HG02973 (cell line): ENCODE measurements at regions not wholly inside any gene's neighbourhood (a gene's known extent, or its start where the extent isn't known, plus 50 kb on each side); places are given as distances from the start of the nearest gene placed in this dataset.

ENCODE experiments used
- ATAC-seq: cut with Tn5 transposase; IDR thresholded peaks from one replicate; pipeline ENCODE4 v1.9.1; 2021; ENCODE audit warnings: moderate library complexity; ENCODE audit not compliant: unreplicated experiment

DNA sequence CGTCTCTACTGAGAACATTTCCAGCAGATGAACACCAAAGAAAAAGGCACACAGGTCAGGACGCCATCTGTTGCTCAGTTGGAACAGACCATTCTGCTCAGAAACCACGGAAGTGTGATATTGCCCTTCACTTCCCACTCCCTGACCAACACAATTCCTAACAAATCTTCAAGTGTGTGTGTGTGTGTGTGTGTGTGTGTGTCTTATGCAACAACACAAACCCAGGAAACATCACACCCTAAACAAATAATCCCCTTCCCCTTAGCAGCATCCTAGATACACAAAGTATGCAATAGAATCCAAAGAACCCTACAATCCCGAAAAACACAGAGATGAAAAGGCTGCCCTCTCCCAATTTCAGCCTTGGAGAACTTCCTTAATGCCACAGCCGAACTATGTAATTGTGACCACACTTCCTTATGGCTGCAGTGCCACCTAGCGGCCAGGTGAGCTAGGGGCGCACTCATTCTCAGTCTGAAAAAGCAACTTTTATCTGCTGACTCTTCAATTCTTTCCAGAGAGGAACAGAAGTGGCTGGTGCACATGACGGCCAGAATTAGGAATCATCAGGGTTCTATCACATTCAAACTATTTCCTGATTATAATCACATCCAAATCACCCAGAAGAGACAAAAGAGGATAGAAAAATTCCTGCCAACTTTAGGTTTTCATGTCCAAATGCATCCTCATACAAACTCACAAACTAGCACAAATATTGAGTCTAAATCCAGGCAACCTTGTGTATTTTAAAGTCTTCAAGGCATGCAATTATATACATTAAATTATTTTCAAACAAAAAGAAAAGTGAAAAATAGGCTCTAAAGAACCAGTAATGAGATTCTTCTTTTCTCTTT lies 164.9 kb downstream of the DHX15 start:
- no peak for ATAC-seq

DNA sequence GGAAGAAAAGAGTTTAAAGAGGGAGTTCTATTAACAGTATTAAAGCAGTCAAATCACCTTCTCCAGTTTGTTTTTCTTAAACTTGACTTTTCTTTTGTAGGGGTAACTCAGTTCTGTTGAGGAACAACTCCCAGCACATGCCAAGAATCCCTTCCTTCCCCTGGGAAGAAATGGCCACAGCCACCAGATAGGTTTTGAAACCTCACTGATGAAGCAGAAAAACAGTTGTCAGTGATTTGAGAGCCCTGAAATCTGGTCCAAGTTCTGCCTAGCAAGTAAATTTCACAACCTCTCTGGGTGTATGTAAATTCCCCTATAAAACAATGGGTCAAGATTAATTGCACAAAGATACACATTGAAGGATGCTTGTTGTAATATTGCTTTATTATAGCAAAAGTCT lies 167.1 kb downstream of the DHX15 start:
- no peak for ATAC-seq

DNA sequence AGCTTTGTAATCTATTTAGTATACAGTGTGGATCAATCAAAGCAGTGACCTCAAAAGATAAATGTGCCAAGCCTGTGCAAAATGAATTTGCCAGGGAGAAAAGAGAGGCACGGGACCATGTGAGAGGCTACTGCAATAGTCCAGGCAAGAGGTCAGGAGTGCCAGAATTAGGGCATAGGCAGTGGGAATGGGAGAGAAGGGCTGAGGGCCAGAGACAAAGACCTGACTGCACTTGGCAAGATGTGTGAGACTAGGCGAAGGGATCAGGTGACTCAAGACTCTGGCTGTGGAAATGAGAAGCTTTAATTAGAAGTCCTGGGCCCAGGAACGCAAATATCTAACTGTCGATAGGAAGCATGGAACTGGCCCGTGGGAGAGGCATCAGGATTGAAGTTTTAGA lies 168.1 kb downstream of the DHX15 start:
- no peak for ATAC-seq

DNA sequence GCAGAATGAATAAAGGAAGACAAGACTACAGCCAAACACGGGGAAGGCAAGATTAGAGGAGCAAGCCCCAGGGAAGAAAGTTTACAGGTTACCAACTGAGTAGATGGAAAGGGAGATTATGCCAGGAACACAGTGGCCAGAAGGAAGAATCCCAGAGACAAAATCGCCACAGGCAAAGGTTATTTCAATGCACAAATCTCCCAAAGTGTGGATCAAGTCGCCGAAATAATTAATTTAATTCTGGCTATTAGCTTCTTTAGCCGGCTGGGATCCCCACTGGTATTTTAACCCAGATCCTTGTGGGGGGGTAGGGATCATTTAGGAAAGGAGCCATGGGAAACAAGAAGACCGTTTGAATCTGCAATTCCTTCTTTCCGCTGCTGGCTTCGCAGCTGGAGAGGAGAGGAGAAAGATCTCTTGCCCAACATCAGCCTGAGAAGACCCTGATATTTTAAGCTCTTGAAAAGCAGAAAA lies 171.0 kb downstream of the DHX15 start:
- ATAC-seq, result no peak

DNA sequence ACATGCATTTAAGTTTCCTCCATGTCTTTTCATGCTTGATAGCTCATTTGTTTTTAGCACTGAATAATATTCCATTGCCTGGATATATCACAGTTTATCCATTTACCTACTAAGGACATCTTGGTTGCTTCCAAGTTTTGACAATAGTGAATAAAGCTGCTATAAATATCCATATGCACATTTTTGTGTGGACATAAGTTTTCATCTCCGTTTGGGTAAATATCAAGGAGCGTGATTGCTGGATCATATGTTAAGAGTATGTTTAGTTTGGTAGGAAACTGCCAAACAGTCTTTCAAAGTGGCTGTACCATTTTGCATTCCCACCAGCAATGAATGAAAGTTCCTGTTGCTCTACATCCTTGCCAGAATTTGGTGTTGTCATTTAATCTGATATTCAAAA lies 172.5 kb downstream of the DHX15 start:
- no peak for ATAC-seq

DNA sequence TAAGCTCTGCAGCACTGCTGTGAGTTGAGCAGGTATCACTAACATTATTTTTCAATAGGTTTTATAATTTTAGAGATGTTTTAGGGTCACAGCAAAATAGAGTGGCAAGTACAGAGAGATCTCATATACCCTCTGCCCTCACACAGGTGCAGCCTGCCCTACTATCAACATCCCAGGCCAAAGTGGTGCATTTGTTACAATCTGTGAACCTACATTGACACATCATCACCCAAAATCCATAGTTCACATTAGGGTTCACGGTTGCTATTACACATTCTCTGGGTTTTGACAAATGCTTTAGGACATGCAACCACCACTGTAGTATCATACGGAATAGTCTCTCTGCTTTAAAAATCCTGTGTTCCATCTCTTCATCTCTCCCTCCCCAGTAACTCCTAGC lies 173.1 kb downstream of the DHX15 start:
- ATAC-seq, result no peak

DNA sequence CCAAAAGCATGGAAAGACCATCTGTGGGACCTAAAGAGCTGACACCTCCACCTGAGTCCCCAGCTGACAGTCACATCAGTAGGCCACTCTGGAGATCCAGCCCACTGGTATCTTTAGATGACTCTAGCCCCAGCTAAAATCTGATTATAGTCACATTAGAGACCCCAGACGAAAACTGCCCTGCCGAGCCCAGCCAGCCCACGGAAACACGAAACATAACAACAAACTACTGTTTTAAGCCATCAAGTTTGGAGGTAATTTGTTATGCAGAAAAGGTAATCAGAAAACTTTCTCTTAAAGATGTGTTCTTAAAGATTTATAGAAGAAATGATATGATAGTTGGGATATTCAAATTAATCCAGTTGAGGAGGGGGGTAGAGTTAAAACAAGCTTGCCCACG lies 175.7 kb downstream of the DHX15 start:
- no peak for ATAC-seq

DNA sequence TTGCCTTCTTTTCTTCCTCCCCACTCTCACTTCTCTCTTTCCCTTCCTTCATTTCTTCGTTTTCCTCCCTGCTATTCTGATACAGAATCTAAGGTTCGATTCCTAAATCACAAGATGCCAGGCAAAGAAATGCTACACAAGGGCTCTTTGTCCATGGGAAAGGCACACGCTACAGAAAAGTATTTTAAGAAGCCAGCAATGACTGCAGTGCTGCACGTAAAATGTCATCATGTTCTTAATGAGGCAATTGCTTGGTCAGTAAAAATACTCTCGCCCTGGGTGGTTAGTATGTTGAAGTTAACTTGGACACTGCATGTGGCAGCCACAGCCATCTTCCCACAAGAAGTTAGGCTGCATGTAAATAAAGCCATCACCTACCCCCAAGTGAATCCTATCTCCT lies 178.4 kb downstream of the DHX15 start:
- no peak for ATAC-seq

DNA sequence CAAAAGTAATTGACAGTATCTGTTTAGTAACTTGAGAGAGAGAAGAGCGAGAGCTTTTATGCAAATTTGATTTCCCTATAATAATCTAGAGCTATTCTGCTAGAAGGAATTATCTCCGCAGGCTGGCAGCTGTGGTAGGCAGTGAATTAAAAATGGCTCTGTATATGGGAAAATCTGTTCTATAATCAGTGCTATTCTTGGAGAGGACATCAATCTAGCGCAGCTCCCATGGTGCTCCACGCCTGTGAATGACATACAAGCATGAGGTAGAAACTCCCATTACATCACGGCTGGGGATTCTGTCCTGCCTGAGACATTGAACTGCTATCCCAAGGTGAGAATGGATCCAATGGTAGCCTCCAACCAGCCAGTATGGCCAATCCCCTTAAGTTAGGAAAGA lies 179.0 kb downstream of the DHX15 start:
- no peak for ATAC-seq

DNA sequence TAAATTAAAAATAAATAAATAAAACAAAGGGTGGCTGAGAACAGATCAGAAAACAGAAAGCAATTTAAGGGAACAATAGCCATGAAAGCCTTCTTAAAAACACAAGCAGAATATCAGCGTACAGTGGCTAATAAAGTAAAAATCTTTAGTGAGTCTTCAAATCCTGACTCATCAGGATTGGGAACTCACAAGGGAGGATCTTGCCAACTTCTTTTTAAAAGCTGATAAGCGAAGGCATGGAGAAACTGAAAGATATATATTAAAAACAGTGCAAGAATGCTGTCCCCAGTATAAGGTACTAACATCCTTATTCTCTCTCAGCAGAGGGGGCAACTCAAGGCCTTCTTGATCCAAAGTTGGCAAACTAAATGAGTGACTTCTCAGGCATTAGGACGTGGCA lies 180.1 kb downstream of the DHX15 start:
- ATAC-seq, result no peak

DNA sequence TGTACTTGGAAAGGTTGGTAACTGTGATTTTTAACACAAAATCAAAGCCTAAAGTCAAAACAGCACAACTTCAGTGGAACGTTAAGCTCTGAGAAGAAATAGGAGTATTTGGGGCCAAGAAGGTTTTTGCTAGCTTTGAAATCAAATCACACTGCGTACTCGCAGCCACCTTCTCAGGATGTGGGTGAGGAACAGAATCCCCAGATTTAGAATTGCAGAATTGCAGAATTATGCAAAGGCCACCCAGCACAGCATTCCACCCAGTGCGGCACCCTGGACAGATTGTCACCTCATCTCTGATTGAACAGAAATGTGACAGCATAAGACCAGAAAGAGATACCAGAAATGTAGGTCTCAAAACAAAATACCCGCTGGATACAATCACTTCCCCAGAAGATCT lies 181.1 kb downstream of the DHX15 start:
- no peak for ATAC-seq

DNA sequence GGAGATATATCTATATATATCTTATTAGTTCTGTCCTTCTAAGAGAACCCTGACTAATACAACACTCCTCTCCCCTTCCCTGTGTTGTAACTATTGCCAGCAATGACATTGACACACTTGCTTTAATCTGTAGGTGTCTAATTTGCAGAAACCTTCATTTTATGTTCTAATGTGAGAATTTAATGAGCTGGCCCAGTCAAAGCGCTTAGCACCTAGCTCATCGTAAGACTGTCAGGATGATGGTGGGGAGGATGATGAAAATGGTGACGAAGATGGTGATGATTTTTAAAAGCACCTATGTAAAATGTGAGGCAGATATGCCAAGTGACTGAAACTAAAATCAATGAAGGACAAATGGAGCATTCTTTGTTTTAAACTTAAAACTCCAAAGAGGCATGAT lies 183.8 kb downstream of the DHX15 start:
- ATAC-seq, result no peak

DNA sequence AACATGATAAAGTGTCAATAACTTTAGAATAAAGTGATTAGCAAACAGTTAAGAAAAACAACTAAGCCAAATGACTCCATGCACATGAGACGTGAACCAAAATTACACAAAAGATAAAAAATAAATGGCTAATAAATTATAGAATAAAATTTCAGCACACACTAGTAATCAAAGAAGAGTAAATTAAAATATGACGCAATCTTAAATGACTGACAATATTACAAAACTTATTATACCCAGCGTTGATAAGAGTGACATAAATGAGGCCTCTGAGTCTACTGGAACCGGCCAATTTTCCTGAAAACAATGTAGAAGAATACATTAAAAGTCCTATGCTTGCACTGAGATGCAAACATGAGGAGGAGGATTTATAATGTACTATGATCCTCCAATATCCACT lies 187.4 kb downstream of the DHX15 start:
- ATAC-seq, result no peak

DNA sequence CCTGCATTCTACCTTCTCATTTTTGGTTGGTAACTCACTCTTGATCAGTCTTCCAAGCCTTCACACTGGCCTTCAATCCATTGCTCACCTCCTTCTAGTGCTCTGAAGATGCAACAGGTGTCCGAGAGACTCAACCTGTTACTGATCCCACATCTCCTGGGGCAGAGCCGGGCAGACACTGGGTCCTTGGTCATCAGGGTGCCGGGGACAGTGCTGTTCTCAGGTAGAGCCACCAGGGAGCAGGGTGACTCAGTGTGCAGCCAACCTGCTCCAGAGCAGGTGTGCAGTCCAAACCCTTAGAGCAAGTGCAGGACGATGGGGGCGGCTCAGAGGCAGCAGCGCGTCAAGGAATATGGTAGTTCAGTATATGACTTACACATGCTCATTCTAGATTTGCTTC lies 188.4 kb downstream of the DHX15 start:
- ATAC-seq, result no peak

DNA sequence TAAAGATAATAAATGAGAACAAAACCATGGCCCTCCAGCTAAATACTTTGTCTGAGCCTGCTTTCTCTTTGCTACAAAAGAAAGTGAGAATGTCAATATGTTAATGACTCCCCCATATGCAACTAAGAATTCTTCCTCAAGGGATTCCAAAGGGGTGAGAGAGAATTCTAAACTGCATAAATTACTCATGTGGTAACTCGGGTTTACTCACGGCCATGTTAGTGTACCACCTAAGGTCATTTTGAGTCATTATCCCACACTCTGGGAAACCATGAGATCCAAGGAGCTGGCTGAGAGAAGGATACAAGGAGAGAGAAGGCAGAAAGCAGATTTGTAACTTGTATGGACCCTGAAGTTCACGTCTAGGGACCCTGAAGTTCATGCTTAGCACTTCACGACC lies 190.3 kb downstream of the DHX15 start:
- ATAC-seq, result no peak

DNA sequence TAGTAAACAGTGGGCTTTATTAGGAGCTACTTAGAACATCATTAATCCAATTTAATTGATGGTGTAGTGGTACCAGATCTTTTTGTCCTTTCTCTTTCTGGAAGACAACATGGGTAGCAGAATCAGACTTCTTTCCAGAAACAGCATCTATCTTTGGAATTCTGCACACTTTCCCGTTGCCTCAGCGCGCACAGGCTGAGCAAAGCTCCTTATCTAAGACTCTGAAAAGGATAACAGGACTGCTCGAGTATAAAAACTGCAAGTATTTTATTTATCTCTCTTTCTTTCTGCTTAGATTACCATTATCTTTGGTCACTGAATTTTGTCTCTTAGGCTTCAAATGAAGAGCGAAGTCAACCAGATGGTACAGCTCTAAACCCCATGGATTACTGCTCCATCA lies 191.7 kb downstream of the DHX15 start:
- ATAC-seq, result no peak

DNA sequence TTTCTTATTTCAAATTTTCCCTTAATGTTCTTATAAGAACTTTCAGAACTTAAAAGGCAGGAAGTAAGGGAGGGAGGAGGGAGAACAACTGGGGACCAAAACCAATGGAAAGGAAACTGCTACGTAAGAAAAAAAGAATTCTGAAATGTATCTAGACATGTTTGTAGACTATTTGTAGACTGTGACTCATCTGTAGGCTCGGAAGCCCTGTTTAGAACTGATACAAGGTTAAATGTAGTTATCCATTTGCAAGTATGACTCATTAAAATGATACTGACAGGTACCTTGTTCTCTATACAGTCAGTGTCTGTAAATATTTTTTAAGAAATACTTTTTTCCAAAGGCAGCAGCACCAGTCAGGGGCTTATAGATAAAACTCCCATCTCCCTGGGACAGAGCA lies 202.0 kb downstream of the DHX15 start:
- peak; percentile 99 for ATAC-seq

DNA sequence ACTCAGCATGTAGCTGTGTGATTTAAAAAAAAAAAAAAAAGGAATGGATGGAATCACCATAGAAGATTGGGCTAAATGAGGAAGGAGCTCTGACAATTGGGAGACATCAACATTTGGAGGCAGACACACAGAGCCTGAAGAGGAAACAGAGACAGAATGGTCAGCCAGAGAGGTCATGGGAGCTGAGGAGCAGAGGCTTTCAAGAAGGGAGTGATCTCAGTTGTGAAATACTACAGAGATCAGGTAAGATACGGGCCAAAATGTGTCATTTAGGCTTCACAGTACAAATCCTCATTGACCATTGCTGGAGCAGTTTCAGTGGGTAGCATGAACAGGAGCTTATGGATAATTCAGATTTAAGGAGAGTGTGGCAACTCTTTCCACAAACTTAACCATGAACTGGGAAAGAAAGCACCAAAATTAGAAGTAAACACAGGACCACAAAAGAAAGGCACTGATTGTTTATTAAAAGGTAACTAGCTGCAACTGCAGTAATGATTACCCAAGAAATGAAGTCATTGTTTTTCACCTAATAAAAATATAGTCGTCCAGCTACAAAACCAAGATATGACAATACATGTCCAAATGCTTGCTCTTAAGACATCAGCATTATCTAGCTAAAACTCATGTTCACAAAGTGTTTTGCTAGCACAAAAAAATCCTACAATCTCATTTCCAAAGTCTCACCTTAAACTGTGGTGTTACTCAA lies 203.2 kb downstream of the DHX15 start:
- no peak for ATAC-seq

DNA sequence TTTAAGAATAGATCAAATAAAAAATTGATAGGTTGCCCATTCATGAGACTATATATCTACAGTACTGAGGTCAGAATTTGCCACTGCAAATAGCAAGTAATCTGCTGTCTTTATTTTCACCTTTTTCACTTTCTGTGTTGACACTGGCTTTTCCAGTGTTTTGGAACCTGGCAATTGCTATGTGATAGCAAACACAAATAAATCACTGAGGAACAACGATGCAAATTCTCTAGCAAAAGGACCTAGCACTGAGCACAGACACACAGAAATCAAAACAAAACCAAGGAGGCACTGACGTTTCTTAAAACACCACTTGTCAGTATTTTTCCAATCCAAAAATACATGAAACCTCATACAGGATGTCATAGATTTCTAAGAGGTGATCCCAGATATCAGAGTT lies 210.7 kb downstream of the DHX15 start:
- ATAC-seq, result no peak

DNA sequence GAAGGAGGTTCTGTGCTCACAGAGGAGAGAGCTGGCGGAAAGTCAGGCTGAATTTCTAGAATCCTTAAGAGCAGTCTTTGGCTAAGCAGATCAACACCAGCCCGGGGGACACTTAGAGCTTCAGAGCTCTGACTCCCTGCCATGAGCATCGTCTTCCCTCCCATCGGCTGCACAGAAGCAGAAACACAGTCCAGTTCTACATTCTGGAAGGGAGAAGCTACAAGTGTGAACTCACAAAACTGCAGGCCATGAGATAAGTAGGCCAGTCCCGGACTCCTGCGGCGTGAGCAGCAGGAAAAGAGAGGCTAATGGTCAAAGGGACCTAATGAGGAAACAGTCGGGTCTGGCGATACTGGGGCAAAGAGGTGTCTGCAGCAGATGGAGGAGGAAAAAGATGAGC lies 211.5 kb downstream of the DHX15 start:
- ATAC-seq, result no peak

DNA sequence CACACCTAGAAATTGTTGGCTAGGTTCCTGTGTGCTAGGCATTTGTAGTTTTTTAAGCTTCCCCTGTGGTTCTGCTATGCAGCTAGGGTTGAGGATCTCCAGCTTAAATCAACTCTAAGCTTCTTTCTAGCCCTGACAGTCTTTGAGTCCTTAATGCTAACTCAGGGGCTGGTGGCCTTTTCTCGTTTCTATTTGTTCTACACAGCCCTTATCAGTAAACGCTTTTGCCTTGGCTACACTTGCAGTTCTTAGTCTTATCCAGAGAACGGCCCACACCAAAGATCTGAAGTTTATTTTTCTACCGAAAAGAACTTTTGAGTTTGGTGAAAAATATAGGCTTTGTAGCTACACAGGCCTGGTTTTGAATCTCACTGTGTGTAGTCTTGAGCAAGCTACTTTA lies 212.0 kb downstream of the DHX15 start:
- ATAC-seq, result no peak

DNA sequence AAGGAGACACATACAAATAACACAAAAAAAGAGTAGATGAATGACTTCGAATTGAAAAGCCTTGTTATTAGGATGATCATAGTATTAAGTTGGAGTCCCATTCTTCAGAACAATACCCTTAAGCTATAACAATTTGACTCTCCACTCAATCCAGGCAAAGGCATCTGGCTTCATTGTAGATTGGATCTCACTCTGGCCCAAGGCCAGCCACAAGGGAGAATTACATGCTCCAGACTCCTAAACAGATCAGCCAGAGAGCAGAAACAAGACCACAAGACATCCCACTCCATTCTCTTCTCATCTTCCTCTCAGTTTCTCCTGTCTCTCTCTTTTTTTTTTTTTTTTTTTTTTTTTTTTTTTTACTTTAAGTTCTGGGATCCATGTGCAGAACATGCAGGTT lies 213.9 kb downstream of the DHX15 start:
- ATAC-seq, result no peak
